D721Med (cell line): ENCODE measurements at regions not wholly inside any gene's neighbourhood (a gene's known extent, or its start where the extent isn't known, plus 50 kb on each side); places are given as distances from the start of the nearest gene placed in this dataset.

ENCODE experiments used
- DNase-seq: peaks from one replicate; pipeline ENCODE4 v3.0.0; 2011; ENCODE audit warnings: low spot score; ENCODE audit not compliant: insufficient read length
- FAIRE-seq: peaks from 2 replicates; lab custom pipeline; 2011; peaks lifted over from hg19 to GRCh38; lab: Jason Lieb, UNC
- CTCF ChIP-seq: IDR thresholded peaks from 2 replicates; pipeline ENCODE4 v1.5.1; 2012; ENCODE audit warnings: mild to moderate bottlenecking, control low read depth; ENCODE audit not compliant: insufficient read depth; ENCODE audit errors: missing control alignments

- no peak for DNase-seq
- FAIRE-seq = no peak
- no peak for TF ChIP-seq CTCF
Measured at GRCh38 chr4:149951152-149951900, 126.9 kb upstream of the DCLK2 start.

- no peak for DNase-seq
- no peak for FAIRE-seq
- TF ChIP-seq CTCF = no peak
Measured at GRCh38 chr4:149952101-149952500, 126.1 kb upstream of the DCLK2 start.

GRCh38 chr4:149952716-149953115 is 125.5 kb upstream of the DCLK2 start:
- no peak for TF ChIP-seq CTCF
- no peak for FAIRE-seq
- DNase-seq = no peak

- TF ChIP-seq CTCF = no peak
- FAIRE-seq = peak; percentile 94
Measured at GRCh38 chr4:149955780-149956390, 122.4 kb upstream of the DCLK2 start.

GRCh38 chr4:149956678-149957077 is 121.6 kb upstream of the DCLK2 start:
- FAIRE-seq (peak; percentile 88), DNase-seq (no peak)
- no peak for TF ChIP-seq CTCF

More at GRCh38 chr4:149955780-149956390, 122.4 kb upstream of the DCLK2 start:
- no peak for DNase-seq

GRCh38 chr4:149961876-149962597 is 116.2 kb upstream of the DCLK2 start:
- no peak for FAIRE-seq
- no peak for TF ChIP-seq CTCF
- no peak for DNase-seq
